ENCODE measurements at regions not wholly inside any gene's neighbourhood (a gene's known extent, or its start where the extent isn't known, plus 50 kb on each side); places are given as distances from the start of the nearest gene placed in this dataset.

DNA sequence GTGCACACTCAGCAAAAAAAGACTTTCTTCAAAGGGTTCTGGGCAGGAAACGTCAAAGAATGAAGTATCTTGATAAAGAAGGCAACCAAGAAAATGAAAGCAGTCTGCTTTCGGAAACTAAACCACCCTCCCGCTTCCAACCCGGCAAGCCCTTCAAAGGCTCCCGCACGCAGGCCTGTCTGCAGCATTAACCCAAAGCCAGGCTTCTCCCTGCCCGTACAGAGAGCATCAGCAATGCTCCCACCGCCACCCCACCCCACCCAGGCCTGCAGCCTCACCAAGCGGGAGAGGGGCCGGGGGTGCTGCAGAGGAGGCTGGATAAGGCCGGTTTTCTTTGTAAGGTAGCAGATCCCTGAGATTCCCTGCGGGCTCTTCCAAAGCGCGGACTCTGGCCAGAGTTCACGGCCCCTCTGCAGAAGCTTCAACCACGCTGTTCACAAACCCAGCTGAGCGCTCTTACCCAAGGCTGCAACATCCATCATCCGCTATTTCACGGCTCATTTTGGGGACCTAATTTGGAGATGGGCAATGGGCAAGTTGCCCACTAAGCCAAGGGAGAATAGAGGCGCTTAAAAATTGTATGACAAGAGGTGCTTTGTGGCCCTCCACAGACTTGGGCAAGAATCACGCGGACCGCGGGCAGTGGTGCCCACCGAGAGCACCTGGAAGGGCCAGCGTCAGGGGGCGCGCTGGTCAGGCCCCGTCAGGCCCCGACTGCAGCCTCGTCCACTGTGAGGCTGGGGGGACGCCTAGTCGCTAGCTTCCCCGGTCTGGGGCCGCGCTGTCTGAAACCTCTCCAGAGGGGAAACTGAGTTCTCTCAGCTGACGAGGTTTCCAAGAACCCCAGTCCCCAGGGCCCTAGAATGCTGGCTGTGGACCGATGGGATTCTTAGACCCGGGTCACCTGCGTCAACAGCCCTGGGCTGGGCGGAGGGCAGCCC lies 225.4 kb upstream of the ID2 start:
- no peak for DNase-seq

DNA sequence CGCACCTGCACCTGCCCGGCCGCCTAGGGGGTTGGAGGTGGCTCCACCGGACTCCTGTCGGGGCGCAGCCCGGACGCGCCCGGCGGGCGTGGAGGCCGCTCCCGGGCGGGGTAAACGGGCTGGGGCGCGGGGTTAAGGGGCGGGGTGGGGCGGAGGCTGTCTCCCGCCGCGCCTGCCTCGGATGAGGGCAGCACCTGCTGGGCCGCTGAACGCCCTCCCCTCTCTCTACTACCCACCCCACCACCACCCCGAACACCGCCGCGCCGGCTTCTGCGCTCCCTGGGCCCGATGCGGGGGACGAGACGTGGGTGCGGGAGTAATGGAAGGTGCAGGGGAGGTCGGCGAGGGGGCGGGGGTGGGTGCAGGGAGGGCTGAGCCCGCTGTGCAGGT lies 224.8 kb upstream of the ID2 start:
- DNase-seq, result no peak

DNA sequence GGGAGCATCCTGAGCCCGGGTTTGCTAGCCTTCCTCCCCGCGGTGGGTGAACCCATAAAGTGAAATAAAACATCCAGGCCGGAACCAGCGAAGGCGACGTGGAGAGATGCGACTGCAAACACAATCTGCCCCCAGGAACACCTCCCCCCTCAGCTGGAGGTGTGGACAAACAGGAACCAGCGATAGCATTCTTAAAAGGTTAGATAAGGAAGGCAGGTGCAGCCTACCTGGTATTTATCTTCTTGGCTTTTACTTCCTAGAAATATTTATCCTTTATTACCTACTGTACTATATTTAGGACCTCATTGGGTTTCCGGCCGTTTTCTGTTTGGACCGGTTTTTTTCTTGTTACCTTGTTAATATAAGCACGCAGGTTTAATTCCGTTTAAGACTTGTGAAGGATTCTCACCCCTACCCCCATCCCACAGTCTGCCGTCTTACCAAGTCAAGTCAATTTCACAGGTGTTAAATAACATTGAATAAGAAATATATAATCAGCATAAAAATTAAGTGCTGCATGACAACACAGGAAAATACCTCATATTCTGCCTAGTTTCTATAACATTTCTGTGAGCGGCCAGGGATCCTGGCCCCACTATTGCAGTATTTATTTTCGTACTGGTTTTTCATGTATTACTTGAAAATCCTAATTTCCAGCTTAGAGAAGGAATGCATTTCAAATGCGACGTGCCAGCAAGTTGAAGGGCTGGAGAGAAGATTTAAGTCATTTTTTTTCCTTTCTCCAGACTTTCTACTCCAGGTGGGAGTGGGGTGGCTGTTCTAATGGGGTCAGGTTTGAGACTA lies 224.0 kb upstream of the ID2 start:
- no peak for DNase-seq

DNA sequence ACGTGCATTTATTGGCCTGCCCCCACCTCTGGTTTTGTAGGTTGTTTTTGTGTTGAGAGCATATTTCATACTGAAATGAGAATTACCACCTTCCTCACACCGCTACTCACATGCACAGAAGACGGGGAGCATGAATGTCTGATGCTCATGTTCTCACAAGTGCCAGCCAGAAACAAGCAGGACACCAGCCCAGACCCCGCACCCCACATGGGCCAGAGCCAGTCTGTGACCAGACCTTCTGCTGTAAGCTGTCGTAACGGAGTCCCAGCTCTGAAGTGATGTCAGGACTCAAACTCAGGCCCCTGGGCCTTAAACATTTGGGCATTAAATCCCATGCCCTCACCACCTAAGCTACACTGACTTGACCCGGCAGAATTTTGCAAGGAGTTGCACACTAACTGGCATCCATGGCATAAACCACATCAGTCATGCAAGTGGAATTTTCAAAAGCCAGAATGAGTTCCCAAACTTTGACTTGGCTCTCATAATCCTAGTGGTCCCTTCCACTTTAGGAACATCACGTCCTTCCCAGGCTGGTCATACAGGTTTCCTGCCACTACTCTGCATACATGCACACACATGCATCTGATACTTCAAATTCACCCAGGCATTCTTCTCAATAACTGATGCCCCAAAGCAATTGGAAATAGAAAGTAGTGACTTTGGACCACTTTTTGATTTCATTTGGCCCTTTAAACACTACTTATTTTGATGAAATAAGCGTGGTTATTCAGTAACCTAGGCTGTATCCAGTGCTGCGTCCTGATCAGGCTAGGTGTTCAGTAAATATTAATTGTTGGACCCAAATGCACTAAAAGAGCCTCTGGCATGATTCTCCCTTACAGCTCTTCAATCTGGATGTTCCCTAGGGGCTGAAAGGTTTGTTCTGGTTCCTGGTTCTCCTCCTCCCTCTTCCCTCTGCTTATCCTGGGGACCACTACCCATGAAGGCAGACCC lies 223.1 kb upstream of the ID2 start:
- no peak for DNase-seq

DNA sequence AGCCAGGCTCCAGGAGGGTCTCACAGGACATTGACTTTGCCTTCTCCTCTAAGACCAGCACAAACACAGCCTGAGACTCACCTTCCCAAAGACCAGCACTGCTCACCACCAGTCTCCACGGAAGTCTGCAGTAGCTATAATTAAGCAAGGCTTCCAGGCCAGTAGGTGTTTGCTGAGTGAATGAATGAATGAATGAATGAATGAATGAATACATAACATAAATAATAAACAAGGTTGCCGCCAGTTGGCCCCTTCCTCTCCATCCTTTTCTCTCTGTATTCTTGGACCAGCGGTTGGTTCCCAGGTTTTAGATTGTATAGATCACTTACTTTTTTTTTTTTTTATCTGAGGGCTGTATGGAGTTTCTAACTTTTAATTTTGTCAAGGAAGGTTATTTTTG lies 222.4 kb upstream of the ID2 start:
- no peak for DNase-seq

DNA sequence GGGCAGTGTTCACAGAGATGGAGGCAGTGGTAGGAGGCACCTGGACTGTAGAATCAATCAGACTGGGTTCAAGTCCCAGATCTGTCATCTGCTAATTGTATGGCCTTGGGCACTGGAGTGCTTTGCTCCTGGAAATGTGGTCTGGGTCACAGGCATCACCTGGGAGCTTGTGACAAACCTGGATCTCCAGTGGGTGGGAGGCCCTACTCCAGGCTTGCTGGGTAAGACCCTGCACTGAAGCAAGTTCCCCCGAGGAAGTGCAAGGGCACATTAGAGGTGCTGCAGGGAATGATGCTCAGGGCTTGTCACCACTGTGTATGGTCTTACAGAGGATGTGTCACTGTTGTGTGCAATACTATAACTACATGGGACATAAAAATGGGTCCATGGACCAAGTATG lies 220.5 kb upstream of the ID2 start:
- no peak for DNase-seq

DNA sequence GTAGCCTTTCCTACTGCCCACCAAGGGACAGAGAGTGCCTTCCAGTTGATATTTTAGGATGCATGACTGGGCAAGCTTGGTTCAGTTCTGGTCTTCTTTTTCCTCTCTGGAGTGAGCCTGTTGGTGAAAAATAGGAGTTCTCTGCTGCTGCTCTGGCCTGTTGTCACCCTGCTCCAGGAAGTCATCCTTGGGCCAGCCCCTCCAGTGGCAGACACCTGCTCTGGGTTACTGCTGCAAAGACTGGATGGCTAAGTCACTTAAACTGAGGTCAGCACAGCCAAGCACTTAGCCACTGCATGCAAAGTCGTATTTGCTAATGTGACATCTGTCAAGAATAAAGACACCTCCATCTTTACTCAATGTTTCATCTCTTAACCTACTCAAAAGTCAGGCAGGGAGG lies 219.6 kb upstream of the ID2 start:
- no peak for DNase-seq

DNA sequence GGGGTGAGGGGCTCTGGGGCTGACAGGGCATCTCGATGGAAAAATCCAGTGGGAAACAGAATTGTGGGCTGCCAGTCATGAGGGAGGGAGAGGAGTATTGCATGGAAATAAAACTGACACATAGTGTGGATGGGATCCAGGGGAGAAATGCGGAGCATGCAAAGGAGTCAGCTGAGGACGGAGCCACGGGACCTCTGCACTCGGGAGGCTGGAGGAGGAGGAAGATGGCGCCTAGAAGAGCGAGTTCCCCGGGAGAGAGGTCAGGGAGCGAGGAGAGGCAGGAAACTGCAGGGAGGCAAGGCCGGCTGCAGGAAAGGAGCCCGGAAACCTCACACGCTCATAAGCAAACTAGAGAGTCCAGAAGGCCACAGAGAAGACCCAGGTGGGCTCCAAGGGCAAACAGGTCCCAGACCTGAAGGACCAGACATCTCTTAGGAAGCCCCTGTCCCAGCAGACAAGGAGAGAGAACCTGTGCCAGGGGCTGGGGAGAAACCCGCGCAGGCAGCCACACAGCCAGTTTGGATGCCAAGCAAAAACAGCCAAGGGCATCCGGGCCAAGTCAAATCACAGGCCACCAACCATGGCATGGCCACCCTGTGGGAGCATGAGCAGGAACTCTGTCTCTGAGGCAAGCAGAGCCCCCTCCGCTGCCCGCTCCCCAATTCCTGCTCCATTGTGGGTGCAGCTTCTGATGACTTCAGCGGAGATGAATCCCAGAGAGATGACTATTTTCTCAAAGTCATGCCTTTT lies 218.8 kb upstream of the ID2 start:
- no peak for DNase-seq

DNA sequence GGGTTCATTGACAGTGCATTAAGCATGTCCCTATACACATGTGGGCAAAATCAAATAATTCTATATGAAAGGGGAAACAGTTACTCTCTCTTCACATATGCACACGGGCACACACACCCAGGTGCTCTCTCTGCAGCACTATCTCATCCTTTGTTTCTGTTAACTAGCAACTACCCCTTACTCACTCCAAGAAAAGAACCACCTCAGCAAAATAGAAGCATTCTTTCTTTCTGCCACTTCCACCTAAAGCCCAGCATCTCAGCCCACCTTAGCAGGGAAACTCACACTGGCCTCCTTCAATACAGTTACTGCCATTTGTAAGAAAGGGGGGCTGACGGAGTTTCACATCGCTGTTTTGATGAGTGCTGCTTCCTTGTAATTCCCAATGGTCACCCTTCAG lies 216.3 kb upstream of the ID2 start:
- no peak for DNase-seq

DNA sequence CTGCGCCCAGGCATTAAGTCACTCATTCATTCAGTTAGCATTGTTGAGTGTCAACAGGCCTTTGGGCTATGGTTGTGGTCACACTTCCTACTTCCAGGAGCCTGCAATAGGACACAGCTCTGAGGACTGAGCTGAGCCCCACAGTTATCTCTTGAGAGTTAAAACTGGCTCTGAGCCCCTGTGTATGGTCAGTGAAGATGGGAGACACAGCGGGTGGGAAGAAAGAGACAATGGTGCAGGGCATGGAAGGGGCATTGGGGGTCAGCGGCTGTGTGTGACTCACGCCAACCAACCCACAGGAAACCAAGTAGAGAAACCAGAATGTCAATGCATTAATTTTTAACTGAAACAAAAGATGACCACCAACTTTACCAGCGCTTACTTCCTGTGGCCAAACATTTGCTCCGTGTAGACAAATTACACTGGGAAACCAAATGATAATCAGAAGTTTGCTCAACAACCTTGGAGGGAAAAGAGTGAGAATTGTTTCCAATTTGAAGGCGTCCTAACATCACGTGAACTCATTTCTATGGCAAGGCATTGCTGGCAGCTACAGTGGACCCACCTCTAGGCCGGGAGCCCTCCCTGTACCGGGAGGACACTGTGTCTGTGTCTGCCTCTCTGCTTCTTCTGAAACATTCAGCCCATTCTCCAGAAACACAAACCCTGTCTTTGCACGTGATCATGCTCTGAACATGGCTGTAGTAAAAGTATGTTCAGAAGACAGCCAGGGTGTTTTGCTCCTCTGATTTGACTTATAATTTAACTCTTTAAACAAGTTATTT lies 212.0 kb upstream of the ID2 start:
- no peak for DNase-seq

DNA sequence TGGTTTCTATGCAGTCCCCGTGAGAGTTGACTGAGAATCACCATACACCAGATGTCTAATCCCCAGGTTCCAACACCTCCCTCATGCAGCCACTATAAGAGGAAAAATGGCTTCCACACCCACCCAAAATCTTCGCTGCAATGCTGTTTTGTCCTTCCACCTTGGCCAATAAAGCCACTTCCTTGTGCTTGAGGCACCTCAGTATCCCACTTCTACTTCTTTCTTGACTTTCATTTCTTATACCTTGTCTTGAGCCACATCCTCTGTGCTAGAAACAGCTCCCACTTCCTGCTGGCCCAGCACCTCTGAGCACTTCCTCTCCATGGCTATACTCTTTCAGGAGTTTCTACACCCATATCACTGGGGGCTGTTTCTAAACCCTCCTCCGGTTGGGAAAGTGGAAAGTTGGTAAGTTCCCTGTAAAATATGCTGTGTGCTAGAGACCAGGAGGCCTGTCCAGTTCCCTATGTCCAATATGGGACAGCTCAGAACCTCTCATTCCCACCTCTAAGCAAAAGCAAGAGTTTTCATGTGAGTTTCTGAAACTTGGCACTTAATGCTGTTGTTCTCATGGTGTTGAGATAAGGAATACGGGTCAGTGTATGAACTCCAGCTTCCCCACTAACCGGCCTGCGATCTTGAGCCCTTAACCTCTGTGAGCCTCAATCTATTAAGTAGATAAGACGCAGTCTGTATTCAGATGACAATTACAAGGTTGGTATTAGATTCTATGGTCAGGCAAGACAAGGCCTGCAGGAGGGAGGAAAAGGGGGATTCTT lies 209.1 kb upstream of the ID2 start:
- no peak for DNase-seq

DNA sequence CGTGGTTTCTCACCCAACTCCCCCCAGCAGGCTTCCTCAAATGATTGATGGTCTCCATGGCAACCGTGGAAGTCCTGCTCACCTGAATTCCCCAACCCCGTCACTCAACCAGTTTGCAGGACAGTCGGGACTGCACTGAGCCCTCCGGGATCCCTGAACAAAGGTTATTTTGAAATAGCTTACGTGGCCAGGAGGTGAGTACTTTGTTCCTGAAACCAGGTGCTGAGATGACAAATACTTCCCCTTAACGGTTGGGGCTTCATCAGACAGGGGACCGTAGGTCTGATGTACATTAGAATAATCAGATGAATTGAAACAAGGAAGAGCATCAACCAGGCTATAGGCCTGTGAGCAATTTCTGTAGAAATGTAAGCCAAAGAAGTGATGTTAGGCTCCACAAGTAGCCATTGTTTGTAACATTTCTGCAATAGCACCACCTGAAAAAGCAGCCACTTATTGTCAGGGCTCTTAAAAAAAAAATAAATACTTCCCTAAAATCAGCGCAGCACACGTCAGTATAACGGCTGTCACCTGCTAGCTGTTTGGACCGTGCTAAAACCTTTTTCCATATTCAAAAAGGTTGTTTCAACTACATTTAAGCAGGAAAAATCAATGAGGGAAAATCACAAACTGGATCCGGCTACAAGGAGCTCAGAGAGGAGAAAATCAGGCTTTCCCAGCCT lies 206.4 kb upstream of the ID2 start:
- no peak for DNase-seq

DNA sequence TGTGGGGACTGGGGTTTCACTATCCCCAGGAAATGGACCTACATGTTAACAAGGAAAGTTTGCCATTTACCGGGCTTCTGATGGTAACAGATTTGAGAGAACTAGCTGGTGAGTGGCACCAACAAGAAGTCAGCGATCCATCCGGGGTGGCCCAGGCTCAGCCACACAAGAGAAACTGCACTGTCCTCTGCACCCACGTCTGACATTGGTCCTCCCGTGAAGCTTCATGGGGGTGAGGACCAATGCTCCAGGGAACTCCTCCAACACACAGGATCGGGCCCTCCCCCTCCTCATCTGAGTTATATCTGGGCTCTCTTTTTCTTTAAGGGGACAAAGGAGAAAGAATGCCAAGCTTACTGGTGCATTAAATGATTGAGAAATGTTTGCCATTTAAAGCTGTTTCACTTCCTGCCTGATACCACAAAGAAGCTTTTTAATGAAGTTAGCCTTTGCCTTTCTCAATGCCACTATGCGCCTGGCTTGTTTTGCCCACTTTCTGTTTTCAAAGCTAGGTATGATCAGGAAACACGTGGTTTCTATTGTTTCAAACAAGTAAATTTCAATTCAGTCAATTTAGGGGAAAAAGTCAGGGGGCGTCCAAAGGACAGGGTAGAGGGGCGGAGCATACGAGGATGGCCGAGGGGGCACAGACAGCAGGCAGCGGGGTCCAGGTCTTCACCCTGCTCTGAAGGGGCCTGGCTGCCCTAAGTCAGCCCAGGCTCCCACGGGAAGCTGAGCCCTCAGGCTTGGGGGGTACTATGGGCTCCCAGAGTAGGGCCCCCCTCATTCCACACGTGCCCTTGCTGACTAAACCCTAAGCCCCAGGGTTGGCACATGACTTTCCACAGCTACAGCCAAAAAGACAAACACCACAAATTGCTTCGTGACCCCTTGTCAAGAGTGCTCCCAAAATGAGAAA lies 204.0 kb upstream of the ID2 start:
- no peak for DNase-seq

DNA sequence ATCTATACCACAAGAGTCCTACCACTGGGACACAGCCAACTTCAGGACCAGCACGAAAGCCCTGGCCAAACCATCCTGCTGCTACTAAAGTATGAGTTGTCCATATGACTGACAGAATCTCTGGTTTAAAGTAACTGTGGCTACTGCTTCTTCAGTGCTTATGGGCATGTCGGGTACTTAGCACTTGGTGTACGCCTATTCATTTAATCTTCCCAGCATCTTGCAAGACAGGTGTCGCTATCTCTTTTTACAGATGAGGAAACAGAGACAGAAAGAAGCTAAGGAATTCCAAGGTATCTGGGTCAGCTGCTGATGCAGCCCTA lies 203.4 kb upstream of the ID2 start:
- DNase-seq, result no peak

DNA sequence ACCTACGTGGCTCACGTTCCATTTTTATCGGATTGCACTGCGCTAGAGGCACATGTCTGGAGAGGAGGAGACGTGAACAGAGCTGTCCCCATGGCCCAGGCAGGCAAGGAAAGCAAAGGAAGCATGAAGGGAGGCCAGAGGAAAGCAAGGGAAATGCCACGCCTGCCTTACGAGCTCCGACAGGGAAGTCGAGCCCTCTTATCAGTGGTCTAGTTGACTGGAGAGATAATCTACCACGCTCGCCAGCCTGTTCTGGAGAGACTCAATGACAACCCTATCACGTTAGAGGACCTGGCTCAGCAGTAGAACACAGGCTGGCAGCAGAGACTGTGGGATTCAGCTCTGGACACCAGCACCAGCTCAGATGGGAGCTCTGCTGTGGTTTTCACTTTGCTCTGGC lies 202.6 kb upstream of the ID2 start:
- no peak for DNase-seq

DNA sequence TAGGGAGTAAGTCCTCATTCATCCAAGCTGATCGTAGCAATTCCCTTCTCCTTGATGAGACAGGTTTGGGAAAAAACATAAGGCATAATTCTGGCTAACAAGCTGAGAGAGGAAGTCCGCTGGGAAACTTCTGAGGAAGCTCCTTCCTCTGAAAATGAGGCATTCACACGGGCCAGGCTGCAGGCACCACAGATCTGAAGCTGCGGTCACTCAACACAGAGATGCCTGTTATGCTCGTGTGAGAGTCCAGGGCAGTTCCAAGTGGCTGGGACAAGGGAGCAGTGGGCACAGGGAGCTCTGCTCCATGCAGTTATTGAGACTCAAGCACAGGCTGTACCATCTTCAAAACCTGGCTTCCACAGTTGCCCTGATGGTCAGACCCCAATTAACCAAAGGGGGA lies 200.9 kb upstream of the ID2 start:
- no peak for DNase-seq

DNA sequence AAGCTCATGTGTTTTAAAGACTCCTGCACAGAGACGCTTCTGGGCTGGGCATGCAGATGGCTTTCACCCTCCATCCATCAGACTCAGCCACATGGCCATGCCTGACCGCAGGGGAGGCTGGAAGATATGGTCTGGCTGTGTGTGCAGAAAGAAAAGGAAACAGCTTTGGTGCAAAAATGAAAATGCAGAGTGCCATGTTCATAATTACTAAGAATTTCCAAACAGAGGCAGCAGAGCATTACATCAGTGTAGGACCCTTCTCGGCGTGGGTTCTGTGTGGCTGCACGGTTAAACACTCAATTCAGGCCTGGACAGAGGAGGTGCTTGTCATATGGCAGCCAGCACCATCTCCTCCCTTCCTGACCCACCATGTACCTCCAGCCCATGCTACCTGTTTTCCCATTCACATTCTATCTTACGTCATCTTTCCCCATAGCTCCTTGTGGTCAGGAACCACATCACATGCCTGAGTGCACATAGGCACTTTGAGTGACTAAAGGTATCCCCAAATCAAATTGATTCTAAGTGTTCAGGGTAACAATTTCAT lies 200.3 kb upstream of the ID2 start:
- no peak for DNase-seq

DNA sequence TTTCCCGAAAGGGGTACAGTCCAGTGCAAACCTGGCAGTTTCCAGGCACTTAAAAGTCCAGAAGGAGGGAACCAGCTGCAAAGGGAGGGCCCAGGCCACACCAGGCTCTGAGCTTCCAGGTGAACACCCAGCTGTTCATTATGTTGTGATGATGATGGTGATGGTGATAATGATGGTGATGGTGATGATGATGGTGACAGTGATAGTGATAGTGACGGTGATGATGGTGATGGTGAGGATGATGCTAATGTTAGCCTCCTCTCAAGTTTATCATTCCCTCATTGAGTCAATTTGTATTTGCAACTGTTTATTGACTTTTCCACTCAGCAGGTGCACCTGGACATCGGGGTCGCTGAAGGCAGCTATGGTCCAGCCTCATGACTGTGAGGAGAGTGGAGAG lies 199.4 kb upstream of the ID2 start:
- DNase-seq, result no peak
